Activated CD8-positive, alpha-beta T cell treated with anti-CD3 and anti-CD28 coated beads, Interleukin-2, amount 10 ng/mL, durations not matched to agents 7 days and 5 days (primary cell): ENCODE measurements at regions not wholly inside any gene's neighbourhood (a gene's known extent, or its start where the extent isn't known, plus 50 kb on each side); places are given as distances from the start of the nearest gene placed in this dataset.

Source experiments
- ATAC-seq: fragments of 150-1000 bp; cut with Tn5 transposase; one replicate; pipeline ENCODE4 v1.10.0; 2021; ENCODE audit warnings: moderate library complexity
- CTCF ChIA-PET: fragments of 350-600 bp; sonication (Branson Sonifier 250); formaldehyde crosslinking; loops from one replicate; lab custom pipeline; 2021; ENCODE audit warnings: antibody characterized with exemption; lab: Charles Lee
- POLR2A ChIA-PET: fragments of 350-600 bp; sonication (Branson Sonifier 250); formaldehyde crosslinking; loops from one replicate; lab custom pipeline; 2021; ENCODE audit warnings: antibody characterized with exemption; lab: Charles Lee
- DNase-seq: peaks from one replicate; pipeline ENCODE4 v3.0.0-alpha.2; 2020
- H3K27ac Mint-ChIP-seq: one replicate; pipeline ENCODE4 v1.8.0; 2021; ENCODE audit warnings: mild to moderate bottlenecking, mixed read lengths
- H3K27me3 Mint-ChIP-seq: one replicate; pipeline ENCODE4 v1.8.0; 2021; ENCODE audit warnings: low read depth, mixed read lengths
- H3K36me3 Mint-ChIP-seq: one replicate; pipeline ENCODE4 v1.8.0; 2021; ENCODE audit warnings: low read depth, mixed read lengths
- H3K4me1 Mint-ChIP-seq: one replicate; pipeline ENCODE4 v1.8.0; 2021; ENCODE audit warnings: low read depth, mixed read lengths
- H3K4me3 Mint-ChIP-seq: one replicate; pipeline ENCODE4 v1.8.0; 2021; ENCODE audit warnings: mild to moderate bottlenecking, mixed read lengths
- H3K9me3 Mint-ChIP-seq: one replicate; pipeline ENCODE4 v1.8.0; 2022; ENCODE audit warnings: mixed read lengths; ENCODE audit not compliant: insufficient read depth

- POLR2A ChIA-PET, result no interaction called here
- ATAC-seq, result no peak
- H3K27me3 Mint-ChIP-seq, result no peaks in the 10 kb centered on the region
- DNase-seq, result no peak
- H3K4me1 Mint-ChIP-seq, result peaks cover 28% of the 10 kb centered on the region
- no peak overlapping the region for H3K27ac Mint-ChIP-seq
- H3K9me3 Mint-ChIP-seq, result no peaks in the 10 kb centered on the region
- no peaks in the 10 kb centered on the region for H3K36me3 Mint-ChIP-seq
- H3K4me3 Mint-ChIP-seq, result no peak overlapping the region
- CTCF ChIA-PET, result no interaction called here
These were observed 223.5 kb downstream of the ZNF674 start for GRCh38 chrX:46321676-46322075.

GRCh38 chrX:46319750-46320149, 225.5 kb downstream of the ZNF674 start:
- Mint-ChIP-seq H3K4me1 (peaks cover 19% of the 10 kb centered on the region), H3K9me3 (no peaks in the 10 kb centered on the region), H3K36me3 (no peaks in the 10 kb centered on the region), H3K27ac (no peak overlapping the region), H3K4me3 (no peak overlapping the region), H3K27me3 (no peaks in the 10 kb centered on the region)
- ATAC-seq, result no peak
- no peak for DNase-seq
- ChIA-PET POLR2A (no interaction called here), CTCF (no interaction called here)

- CTCF ChIA-PET, result no interaction called here
These were observed 226.7 kb downstream of the ZNF674 start for GRCh38 chrX:46318551-46318950.

GRCh38 chrX:46317163-46317562, 228.1 kb downstream of the ZNF674 start:
- ATAC-seq, result no peak
- H3K27me3 Mint-ChIP-seq, result no peaks in the 10 kb centered on the region

More at GRCh38 chrX:46318551-46318950, 226.7 kb downstream of the ZNF674 start:
- Mint-ChIP-seq H3K27me3 (no peaks in the 10 kb centered on the region), H3K9me3 (no peaks in the 10 kb centered on the region), H3K4me3 (no peak overlapping the region), H3K27ac (no peak overlapping the region), H3K36me3 (no peaks in the 10 kb centered on the region), H3K4me1 (peaks cover 16% of the 10 kb centered on the region)
- POLR2A ChIA-PET, result no interaction called here
- DNase-seq (no peak), ATAC-seq (no peak)

GRCh38 chrX:46311581-46312120, 233.6 kb downstream of the ZNF674 start:
- Mint-ChIP-seq H3K27me3 (no peaks in the 10 kb centered on the region), H3K36me3 (no peaks in the 10 kb centered on the region), H3K4me1 (peaks cover 2% of the 10 kb centered on the region), H3K27ac (no peak overlapping the region), H3K9me3 (no peaks in the 10 kb centered on the region), H3K4me3 (no peak overlapping the region)
- ChIA-PET POLR2A (no interaction called here), CTCF (no interaction called here)
- ATAC-seq (no peak), DNase-seq (no peak)

More at GRCh38 chrX:46317163-46317562, 228.1 kb downstream of the ZNF674 start:
- Mint-ChIP-seq H3K4me1 (peaks cover 16% of the 10 kb centered on the region), H3K36me3 (no peaks in the 10 kb centered on the region), H3K27ac (no peak overlapping the region), H3K4me3 (no peak overlapping the region), H3K9me3 (no peaks in the 10 kb centered on the region)
- CTCF ChIA-PET, result no interaction called here
- POLR2A ChIA-PET, result no interaction called here
- DNase-seq, result no peak

GRCh38 chrX:46310815-46311497, 234.3 kb downstream of the ZNF674 start:
- POLR2A ChIA-PET, result interaction anchor here (0.5 kb wide), 1 partner anchor 10 kb away, joined by 3 read pairs; no protein-coding TSS in a partner anchor
- ATAC-seq (no peak), DNase-seq (no peak)
- peaks cover 2% of the 10 kb centered on the region for H3K4me1 Mint-ChIP-seq
- H3K27ac Mint-ChIP-seq, result no peak overlapping the region
- no peak overlapping the region for H3K4me3 Mint-ChIP-seq
- CTCF ChIA-PET, result interaction anchor here (1.0 kb wide), 1 partner anchor 60 kb away, joined by 3 read pairs; no protein-coding TSS in a partner anchor
- no peaks in the 10 kb centered on the region for H3K36me3 Mint-ChIP-seq
- no peaks in the 10 kb centered on the region for H3K27me3 Mint-ChIP-seq
- H3K9me3 Mint-ChIP-seq, result no peaks in the 10 kb centered on the region

GRCh38 chrX:46308110-46308509, 237.1 kb downstream of the ZNF674 start:
- Mint-ChIP-seq H3K36me3 (no peaks in the 10 kb centered on the region), H3K9me3 (peaks cover 13% of the 10 kb centered on the region), H3K4me3 (no peak overlapping the region), H3K27me3 (no peaks in the 10 kb centered on the region), H3K27ac (no peak overlapping the region), H3K4me1 (peaks cover 2% of the 10 kb centered on the region)
- ATAC-seq (no peak), DNase-seq (no peak)
- POLR2A ChIA-PET, result no interaction called here
- CTCF ChIA-PET, result no interaction called here

- ChIA-PET POLR2A (no interaction called here), CTCF (no interaction called here)
- Mint-ChIP-seq H3K27me3 (no peaks in the 10 kb centered on the region), H3K4me1 (peaks cover 2% of the 10 kb centered on the region), H3K4me3 (no peak overlapping the region), H3K27ac (no peak overlapping the region), H3K9me3 (peaks cover 13% of the 10 kb centered on the region), H3K36me3 (no peaks in the 10 kb centered on the region)
- ATAC-seq, result no peak
- no peak for DNase-seq
These were observed 239.1 kb downstream of the ZNF674 start for GRCh38 chrX:46306103-46306502.

GRCh38 chrX:46305431-46305830, 239.8 kb downstream of the ZNF674 start:
- DNase-seq (no peak), ATAC-seq (no peak)
- H3K4me3 Mint-ChIP-seq, result no peak overlapping the region
- H3K9me3 Mint-ChIP-seq, result peaks cover 13% of the 10 kb centered on the region
- ChIA-PET POLR2A (no interaction called here), CTCF (no interaction called here)
- H3K27me3 Mint-ChIP-seq, result no peaks in the 10 kb centered on the region
- no peaks in the 10 kb centered on the region for H3K36me3 Mint-ChIP-seq
- H3K4me1 Mint-ChIP-seq, result no peaks in the 10 kb centered on the region
- no peak overlapping the region for H3K27ac Mint-ChIP-seq

- ChIA-PET POLR2A (no interaction called here), CTCF (no interaction called here)
- no peak overlapping the region for H3K4me3 Mint-ChIP-seq
- no peak for DNase-seq
- ATAC-seq, result no peak
- peaks cover 13% of the 10 kb centered on the region for H3K9me3 Mint-ChIP-seq
- H3K27me3 Mint-ChIP-seq, result no peaks in the 10 kb centered on the region
- no peaks in the 10 kb centered on the region for H3K36me3 Mint-ChIP-seq
- no peaks in the 10 kb centered on the region for H3K4me1 Mint-ChIP-seq
- no peak overlapping the region for H3K27ac Mint-ChIP-seq
These were observed 243.3 kb downstream of the ZNF674 start for GRCh38 chrX:46301903-46302302.

GRCh38 chrX:46298821-46299220, 246.4 kb downstream of the ZNF674 start:
- no peaks in the 10 kb centered on the region for H3K9me3 Mint-ChIP-seq
- H3K27me3 Mint-ChIP-seq, result no peaks in the 10 kb centered on the region
- no peaks in the 10 kb centered on the region for H3K4me1 Mint-ChIP-seq
- H3K27ac Mint-ChIP-seq, result no peak overlapping the region
- H3K36me3 Mint-ChIP-seq, result no peaks in the 10 kb centered on the region
- ChIA-PET CTCF (no interaction called here), POLR2A (no interaction called here)
- no peak for DNase-seq
- no peak for ATAC-seq
- H3K4me3 Mint-ChIP-seq, result no peak overlapping the region

GRCh38 chrX:46295963-46296362, 249.3 kb downstream of the ZNF674 start:
- no peak for ATAC-seq
- no peak overlapping the region for H3K27ac Mint-ChIP-seq
- CTCF ChIA-PET, result no interaction called here
- no peak for DNase-seq
- no peaks in the 10 kb centered on the region for H3K9me3 Mint-ChIP-seq
- H3K4me1 Mint-ChIP-seq, result no peaks in the 10 kb centered on the region
- H3K4me3 Mint-ChIP-seq, result no peak overlapping the region
- no peaks in the 10 kb centered on the region for H3K36me3 Mint-ChIP-seq
- H3K27me3 Mint-ChIP-seq, result no peaks in the 10 kb centered on the region
- POLR2A ChIA-PET, result no interaction called here
